Activated T-cell treated with anti-CD3 and anti-CD28 coated beads for 48 hours (primary cell): ENCODE measurements at regions not wholly inside any gene's neighbourhood (a gene's known extent, or its start where the extent isn't known, plus 50 kb on each side); places are given as distances from the start of the nearest gene placed in this dataset.

Experiments
- DNase-seq: peaks from one replicate; pipeline ENCODE4 v3.0.0-alpha.2; 2020; ENCODE audit warnings: low read depth

- DNase-seq: no peak
Measured at GRCh38 chr10:60998932-60999331, 54.9 kb upstream of the RHOBTB1 start.

- no peak for DNase-seq
Measured at GRCh38 chr10:60994128-60994527, 50.1 kb upstream of the RHOBTB1 start.
